GM18498 (cell line): ENCODE measurements at regions not wholly inside any gene's neighbourhood (a gene's known extent, or its start where the extent isn't known, plus 50 kb on each side); places are given as distances from the start of the nearest gene placed in this dataset.
"Not testable (repeated sequence)": the region's sequence is repeated elsewhere in the genome, so short reads cannot be mapped to it uniquely, and the experiment has no call there.

Experiments used
- ATAC-seq: cut with Tn5 transposase; IDR thresholded peaks from one replicate; pipeline ENCODE4 v1.9.1; 2021; ENCODE audit warnings: mild to moderate bottlenecking, moderate library complexity; ENCODE audit not compliant: unreplicated experiment

GRCh38 chr3:125695688-125696087 is 100.4 kb upstream of the OSBPL11 start:
- ATAC-seq: no peak

- ATAC-seq: not testable (repeated sequence)
Observed at GRCh38 chr3:125697126-125697525, 101.8 kb upstream of the OSBPL11 start.

- ATAC-seq: not testable (repeated sequence)
Observed at GRCh38 chr3:125697979-125698640, 102.8 kb upstream of the OSBPL11 start.

GRCh38 chr3:125715651-125716050 is 120.4 kb upstream of the OSBPL11 start:
- no peak for ATAC-seq

GRCh38 chr3:125732151-125732550 is 136.9 kb upstream of the OSBPL11 start:
- ATAC-seq: not testable (repeated sequence)

- not testable (repeated sequence) for ATAC-seq
Observed at GRCh38 chr3:125741991-125742718, 146.9 kb upstream of the OSBPL11 start.

GRCh38 chr3:125742845-125743244 is 147.5 kb upstream of the OSBPL11 start:
- ATAC-seq: not testable (repeated sequence)

GRCh38 chr3:125757050-125757449 is 161.8 kb upstream of the OSBPL11 start:
- not testable (repeated sequence) for ATAC-seq

- ATAC-seq: not testable (repeated sequence)
Observed at GRCh38 chr3:125758641-125759130, 163.4 kb upstream of the OSBPL11 start.

- not testable (repeated sequence) for ATAC-seq
Observed at GRCh38 chr3:125762601-125763000, 167.3 kb upstream of the OSBPL11 start.

- ATAC-seq: not testable (repeated sequence)
Observed at GRCh38 chr3:125766285-125766826, 171.1 kb upstream of the OSBPL11 start.

- ATAC-seq: not testable (repeated sequence)
Observed at GRCh38 chr3:125766931-125767330, 171.6 kb upstream of the OSBPL11 start.

GRCh38 chr3:125767641-125768040 is 172.3 kb upstream of the OSBPL11 start:
- ATAC-seq: no peak

GRCh38 chr3:125768821-125769220 is 173.5 kb upstream of the OSBPL11 start:
- not testable (repeated sequence) for ATAC-seq

- not testable (repeated sequence) for ATAC-seq
Observed at GRCh38 chr3:125771506-125771905, 176.2 kb upstream of the OSBPL11 start.

GRCh38 chr3:125774433-125775034 is 179.2 kb upstream of the OSBPL11 start:
- not testable (repeated sequence) for ATAC-seq

- ATAC-seq: not testable (repeated sequence)
Observed at GRCh38 chr3:125775106-125775505, 179.8 kb upstream of the OSBPL11 start.

- not testable (repeated sequence) for ATAC-seq
Observed at GRCh38 chr3:125775606-125776294, 180.5 kb upstream of the OSBPL11 start.

GRCh38 chr3:125779276-125779675 is 184.0 kb upstream of the OSBPL11 start:
- not testable (repeated sequence) for ATAC-seq

- ATAC-seq: not testable (repeated sequence)
Observed at GRCh38 chr3:125779918-125780317, 184.6 kb upstream of the OSBPL11 start.

- ATAC-seq: not testable (repeated sequence)
Observed at GRCh38 chr3:125781678-125782077, 186.4 kb upstream of the OSBPL11 start.
